ENCODE measurements at regions not wholly inside any gene's neighbourhood (a gene's known extent, or its start where the extent isn't known, plus 50 kb on each side); places are given as distances from the start of the nearest gene placed in this dataset.

GRCh38 chr10:108465871-108466641 lies 1301.5 kb upstream of the SORCS1 start:
- in situ Hi-C loops (cut with MboI; ENCODE audit: low sequenced_read_pairs) = no loop called here

- in situ Hi-C loops (cut with MboI; ENCODE audit: low sequenced_read_pairs) = no loop called here
Observed at GRCh38 chr10:108462005-108462404, 1297.5 kb upstream of the SORCS1 start.

- in situ Hi-C loops (cut with MboI; ENCODE audit: low sequenced_read_pairs) = no loop called here
Observed at GRCh38 chr10:108454793-108455192, 1290.3 kb upstream of the SORCS1 start.

GRCh38 chr10:108454224-108454623 lies 1289.7 kb upstream of the SORCS1 start:
- in situ Hi-C loops (cut with MboI; ENCODE audit: low sequenced_read_pairs) = no loop called here

GRCh38 chr10:108453166-108453565 lies 1288.7 kb upstream of the SORCS1 start:
- in situ Hi-C loops (cut with MboI; ENCODE audit: low sequenced_read_pairs) = no loop called here

- in situ Hi-C loops (cut with MboI; ENCODE audit: low sequenced_read_pairs) = no loop called here
Observed at GRCh38 chr10:108452533-108452932, 1288.0 kb upstream of the SORCS1 start.

GRCh38 chr10:108450280-108450679 lies 1285.8 kb upstream of the SORCS1 start:
- in situ Hi-C loops (cut with MboI; ENCODE audit: low sequenced_read_pairs) = no loop called here

GRCh38 chr10:108445746-108446145 lies 1281.2 kb upstream of the SORCS1 start:
- in situ Hi-C loops (cut with MboI; ENCODE audit: low sequenced_read_pairs) = no loop called here

- in situ Hi-C loops (cut with MboI; ENCODE audit: low sequenced_read_pairs) = no loop called here
Observed at GRCh38 chr10:108443636-108444035, 1279.1 kb upstream of the SORCS1 start.

- in situ Hi-C loops (cut with MboI; ENCODE audit: low sequenced_read_pairs) = no loop called here
Observed at GRCh38 chr10:108439397-108439796, 1274.9 kb upstream of the SORCS1 start.

GRCh38 chr10:108436096-108436495 lies 1271.6 kb upstream of the SORCS1 start:
- in situ Hi-C loops (cut with MboI; ENCODE audit: low sequenced_read_pairs) = no loop called here

GRCh38 chr10:108434559-108435252 lies 1270.2 kb upstream of the SORCS1 start:
- in situ Hi-C loops (cut with MboI; ENCODE audit: low sequenced_read_pairs) = no loop called here

GRCh38 chr10:108427146-108427545 lies 1262.6 kb upstream of the SORCS1 start:
- in situ Hi-C loops (cut with MboI; ENCODE audit: low sequenced_read_pairs) = no loop called here

- in situ Hi-C loops (cut with MboI; ENCODE audit: low sequenced_read_pairs) = no loop called here
Observed at GRCh38 chr10:108425283-108425964, 1260.9 kb upstream of the SORCS1 start.

- in situ Hi-C loops (cut with MboI; ENCODE audit: low sequenced_read_pairs) = no loop called here
Observed at GRCh38 chr10:108424656-108425055, 1260.2 kb upstream of the SORCS1 start.

GRCh38 chr10:108422286-108422685 lies 1257.8 kb upstream of the SORCS1 start:
- in situ Hi-C loops (cut with MboI; ENCODE audit: low sequenced_read_pairs) = no loop called here

- in situ Hi-C loops (cut with MboI; ENCODE audit: low sequenced_read_pairs) = no loop called here
Observed at GRCh38 chr10:108421266-108421665, 1256.8 kb upstream of the SORCS1 start.

- in situ Hi-C loops (cut with MboI; ENCODE audit: low sequenced_read_pairs) = no loop called here
Observed at GRCh38 chr10:108413954-108414353, 1249.4 kb upstream of the SORCS1 start.

GRCh38 chr10:108412323-108412722 lies 1247.8 kb upstream of the SORCS1 start:
- in situ Hi-C loops (cut with MboI; ENCODE audit: low sequenced_read_pairs) = no loop called here

- in situ Hi-C loops (cut with MboI; ENCODE audit: low sequenced_read_pairs) = no loop called here
Observed at GRCh38 chr10:108411894-108412293, 1247.4 kb upstream of the SORCS1 start.

GRCh38 chr10:108411206-108411605 lies 1246.7 kb upstream of the SORCS1 start:
- in situ Hi-C loops (cut with MboI; ENCODE audit: low sequenced_read_pairs) = no loop called here

- in situ Hi-C loops (cut with MboI; ENCODE audit: low sequenced_read_pairs) = no loop called here
Observed at GRCh38 chr10:108410236-108410635, 1245.7 kb upstream of the SORCS1 start.

All from HL-60/S4 treated with phorbol 12-myristate 13-acetate at 8.2 ng/mL for 4 days and 3 days (cell line).